ENCODE measurements at regions not wholly inside any gene's neighbourhood (a gene's known extent, or its start where the extent isn't known, plus 50 kb on each side); places are given as distances from the start of the nearest gene placed in this dataset.

GRCh38 chr6:14066782-14067406, 50.7 kb upstream of the CD83 start:
- peak; percentile 31 for DNase-seq

- DNase-seq = no peak
Measured at GRCh38 chr6:14067656-14068055, 49.9 kb upstream of the CD83 start.
